Hepatocyte (in vitro differentiated cells): ENCODE measurements at regions not wholly inside any gene's neighbourhood (a gene's known extent, or its start where the extent isn't known, plus 50 kb on each side); places are given as distances from the start of the nearest gene placed in this dataset.

ENCODE experiments used
- EZH2 ChIP-seq: fragments of 200-600 bp; sonication (generic); IDR thresholded peaks from 2 replicates; pipeline ENCODE4 v1.6.1; 2016; ENCODE audit warnings: antibody characterized with exemption, mild to moderate bottlenecking, borderline replicate concordance
- TF ChIP-seq, protein P1 (sequence below): fragments of 200-600 bp; sonication (generic); IDR thresholded peaks from 2 replicates; pipeline ENCODE4 v1.5.1; 2016; ENCODE audit warnings: antibody characterized with exemption, mild to moderate bottlenecking; ENCODE audit not compliant: poor library complexity

DNA sequence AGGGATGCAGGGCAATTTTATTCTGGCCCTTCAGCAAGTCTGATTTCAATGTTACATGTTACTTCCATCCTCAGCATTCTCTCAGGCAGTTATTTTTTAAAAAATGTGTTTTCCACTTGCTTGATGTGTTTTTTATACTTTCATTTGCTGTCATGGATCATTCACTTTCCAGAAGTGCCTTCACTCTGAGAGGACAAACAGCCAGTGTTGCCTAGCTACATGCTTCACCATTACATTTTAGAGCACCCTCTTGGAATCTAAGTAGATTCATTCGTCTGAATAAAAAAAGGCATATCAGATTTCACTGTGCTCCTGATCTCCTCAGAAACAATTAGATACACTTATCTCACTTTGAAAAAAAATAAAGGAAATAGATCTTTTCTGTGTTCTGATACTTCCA is 93.6 kb upstream of the POU1F1 start:
- TF ChIP-seq, protein P1, sequence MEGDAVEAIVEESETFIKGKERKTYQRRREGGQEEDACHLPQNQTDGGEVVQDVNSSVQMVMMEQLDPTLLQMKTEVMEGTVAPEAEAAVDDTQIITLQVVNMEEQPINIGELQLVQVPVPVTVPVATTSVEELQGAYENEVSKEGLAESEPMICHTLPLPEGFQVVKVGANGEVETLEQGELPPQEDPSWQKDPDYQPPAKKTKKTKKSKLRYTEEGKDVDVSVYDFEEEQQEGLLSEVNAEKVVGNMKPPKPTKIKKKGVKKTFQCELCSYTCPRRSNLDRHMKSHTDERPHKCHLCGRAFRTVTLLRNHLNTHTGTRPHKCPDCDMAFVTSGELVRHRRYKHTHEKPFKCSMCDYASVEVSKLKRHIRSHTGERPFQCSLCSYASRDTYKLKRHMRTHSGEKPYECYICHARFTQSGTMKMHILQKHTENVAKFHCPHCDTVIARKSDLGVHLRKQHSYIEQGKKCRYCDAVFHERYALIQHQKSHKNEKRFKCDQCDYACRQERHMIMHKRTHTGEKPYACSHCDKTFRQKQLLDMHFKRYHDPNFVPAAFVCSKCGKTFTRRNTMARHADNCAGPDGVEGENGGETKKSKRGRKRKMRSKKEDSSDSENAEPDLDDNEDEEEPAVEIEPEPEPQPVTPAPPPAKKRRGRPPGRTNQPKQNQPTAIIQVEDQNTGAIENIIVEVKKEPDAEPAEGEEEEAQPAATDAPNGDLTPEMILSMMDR, result no peak
- TF ChIP-seq EZH2, result no peak
